Thoracic aorta (tissue), 2 donors: ENCODE measurements at regions not wholly inside any gene's neighbourhood (a gene's known extent, or its start where the extent isn't known, plus 50 kb on each side); places are given as distances from the start of the nearest gene placed in this dataset.

Experiments
- ATAC-seq: fragments of 150-250 bp; one replicate; pipeline ENCODE4 v1.8.0; 2017; ENCODE audit warnings: low read depth; ENCODE audit not compliant: insufficient number of reproducible peaks, low FRiP score
- DNase-seq: peaks from one replicate; pipeline ENCODE4 v3.0.0-alpha.2; 2020; ENCODE audit warnings: low spot score
- H3K27ac ChIP-seq, 2 donors: fragments of 200-600 bp; sonication (generic); 1 replicate in 1 of 2; 2 replicates in 1 of 2; pipeline ENCODE4 v1.5.1; 2016; ENCODE audit warnings: mild to moderate bottlenecking in 2 of 2, moderate library complexity in 2 of 2
- H3K27me3 ChIP-seq: fragments of 200-600 bp; sonication (generic); replicated peaks from 2 replicates; pipeline ENCODE4 v1.6.0; 2016; ENCODE audit warnings: mild to moderate bottlenecking; ENCODE audit not compliant: insufficient read depth
- H3K36me3 ChIP-seq: fragments of 200-600 bp; sonication (generic); one replicate; pipeline ENCODE4 v1.5.1; 2016
- H3K4me1 ChIP-seq, 2 donors: fragments of 200-600 bp; sonication (generic); 1 replicate in 1 of 2; 2 replicates in 1 of 2; pipeline versions ENCODE4 v1.5.1 to v1.6.0; 2016; ENCODE audit warnings: low read depth in 2 of 2, mild to moderate bottlenecking in 1 of 2; ENCODE audit not compliant: control insufficient read depth in 1 of 2
- H3K4me3 ChIP-seq: fragments of 200-600 bp; sonication (generic); 2 replicates; pipeline ENCODE4 v1.5.1; 2016; ENCODE audit warnings: mild to moderate bottlenecking
- H3K9me3 ChIP-seq: fragments of 200-600 bp; sonication (generic); 2 replicates; pipeline ENCODE4 v1.5.1; 2016
- CTCF ChIP-seq: fragments of 200-600 bp; sonication (generic); IDR thresholded peaks from one replicate; pipeline ENCODE4 v1.5.1; 2019; ENCODE audit warnings: antibody characterized with exemption

- DNase-seq (no peak), ATAC-seq (no peak)
- no peaks in the 10 kb centered on the region for H3K4me1 ChIP-seq
- H3K27ac ChIP-seq, result no peak overlapping the region
- TF ChIP-seq CTCF, result no peak
- no peaks in the 10 kb centered on the region for H3K27me3 ChIP-seq
- H3K4me3 ChIP-seq, result no peak overlapping the region
- no peaks in the 10 kb centered on the region for H3K9me3 ChIP-seq
- H3K36me3 ChIP-seq, result no peaks in the 10 kb centered on the region
Measured at GRCh38 chr4:114211556-114211955, 232.1 kb upstream of the ARSJ start.

- no peaks in the 10 kb centered on the region for H3K27me3 ChIP-seq
- TF ChIP-seq CTCF, result no peak
- H3K9me3 ChIP-seq, result no peaks in the 10 kb centered on the region
- DNase-seq (no peak), ATAC-seq (no peak)
- no peaks in the 10 kb centered on the region for H3K4me1 ChIP-seq
- no peak overlapping the region for H3K27ac ChIP-seq
- H3K4me3 ChIP-seq, result no peak overlapping the region
- no peaks in the 10 kb centered on the region for H3K36me3 ChIP-seq
Measured at GRCh38 chr4:114217150-114217817, 237.8 kb upstream of the ARSJ start.

- no peaks in the 10 kb centered on the region for H3K27me3 ChIP-seq
- H3K9me3 ChIP-seq, result no peaks in the 10 kb centered on the region
- TF ChIP-seq CTCF, result no peak
- no peak overlapping the region for H3K4me3 ChIP-seq
- H3K27ac ChIP-seq, result no peak overlapping the region
- H3K4me1 ChIP-seq, result no peaks in the 10 kb centered on the region
- ATAC-seq (no peak), DNase-seq (no peak)
- H3K36me3 ChIP-seq, result no peaks in the 10 kb centered on the region
Measured at GRCh38 chr4:114223580-114223979, 244.1 kb upstream of the ARSJ start.

- ATAC-seq (no peak), DNase-seq (no peak)
- no peaks in the 10 kb centered on the region for H3K36me3 ChIP-seq
- H3K4me3 ChIP-seq, result no peak overlapping the region
- H3K4me1 ChIP-seq, result no peaks in the 10 kb centered on the region
- no peaks in the 10 kb centered on the region for H3K9me3 ChIP-seq
- no peaks in the 10 kb centered on the region for H3K27me3 ChIP-seq
- TF ChIP-seq CTCF, result no peak
- no peak overlapping the region for H3K27ac ChIP-seq
Measured at GRCh38 chr4:114225436-114225835, 246.0 kb upstream of the ARSJ start.

- Histone ChIP-seq H3K4me3 (no peak overlapping the region), H3K27me3 (no peaks in the 10 kb centered on the region), H3K4me1 (no peaks in the 10 kb centered on the region), H3K9me3 (no peaks in the 10 kb centered on the region), H3K36me3 (no peaks in the 10 kb centered on the region), H3K27ac (no peak overlapping the region)
- ATAC-seq, result no peak
- TF ChIP-seq CTCF, result no peak
- DNase-seq, result no peak
Measured at GRCh38 chr4:114226179-114226578, 246.7 kb upstream of the ARSJ start.
